GM23338 (cell line): ENCODE measurements at regions not wholly inside any gene's neighbourhood (a gene's known extent, or its start where the extent isn't known, plus 50 kb on each side); places are given as distances from the start of the nearest gene placed in this dataset.

Experiments used
- CREB1 ChIP-seq: fragments of 250-450 bp; sonication (Bioruptor Pico); IDR thresholded peaks from 2 replicates; pipeline ENCODE4 v1.5.0; 2020; ENCODE audit warnings: low read depth, mild to moderate bottlenecking, moderate library complexity
- EZH2 ChIP-seq: fragments of 200-600 bp; sonication (generic); IDR thresholded peaks from one replicate; pipeline ENCODE4 v1.8.0; 2017; ENCODE audit warnings: antibody characterized with exemption, mild to moderate bottlenecking, low read depth; ENCODE audit not compliant: unreplicated experiment
- JUNB ChIP-seq: IDR thresholded peaks from one replicate; pipeline ENCODE4 v1.6.1; 2016; ENCODE audit warnings: antibody characterized with exemption; ENCODE audit not compliant: unreplicated experiment
- NANOG ChIP-seq: IDR thresholded peaks from 2 replicates; pipeline ENCODE4 v1.6.1; 2016; ENCODE audit warnings: antibody characterized with exemption, borderline replicate concordance
- POLR2AphosphoS5 ChIP-seq: IDR thresholded peaks from 2 replicates; pipeline ENCODE4 v1.6.1; 2016; ENCODE audit warnings: antibody characterized with exemption, low read depth
- STAT1 ChIP-seq: IDR thresholded peaks from one replicate; pipeline ENCODE4 v1.6.1; 2016; ENCODE audit warnings: antibody characterized with exemption; ENCODE audit not compliant: unreplicated experiment
- ZNF114 ChIP-seq: fragments of 250-450 bp; sonication (Bioruptor Pico); IDR thresholded peaks from 2 replicates; pipeline ENCODE4 v1.5.0; 2020; ENCODE audit warnings: mild to moderate bottlenecking, moderate library complexity
- ZNF331 ChIP-seq: fragments of 250-450 bp; sonication (Bioruptor Pico); IDR thresholded peaks from 2 replicates; pipeline ENCODE4 v1.5.0; 2020; ENCODE audit warnings: low read depth, mild to moderate bottlenecking, moderate library complexity
- ZNF462 ChIP-seq: fragments of 250-450 bp; sonication (Bioruptor Pico); IDR thresholded peaks from 2 replicates; pipeline ENCODE4 v1.5.0; 2020; ENCODE audit warnings: mild to moderate bottlenecking, moderate library complexity
- TF ChIP-seq, protein P1 (sequence below), 2 experiments: fragments of 200-600 bp in 1 of 2; sonication (generic) in 1 of 2; conservative IDR thresholded peaks; 2 replicates each; pipeline versions ENCODE4 v1.5.1 to v1.6.1; 2016 to 2017; ENCODE audit warnings: antibody characterized with exemption in 2 of 2, low read depth in 2 of 2, mild to moderate bottlenecking in 2 of 2, moderate library complexity in 1 of 2

DNA sequence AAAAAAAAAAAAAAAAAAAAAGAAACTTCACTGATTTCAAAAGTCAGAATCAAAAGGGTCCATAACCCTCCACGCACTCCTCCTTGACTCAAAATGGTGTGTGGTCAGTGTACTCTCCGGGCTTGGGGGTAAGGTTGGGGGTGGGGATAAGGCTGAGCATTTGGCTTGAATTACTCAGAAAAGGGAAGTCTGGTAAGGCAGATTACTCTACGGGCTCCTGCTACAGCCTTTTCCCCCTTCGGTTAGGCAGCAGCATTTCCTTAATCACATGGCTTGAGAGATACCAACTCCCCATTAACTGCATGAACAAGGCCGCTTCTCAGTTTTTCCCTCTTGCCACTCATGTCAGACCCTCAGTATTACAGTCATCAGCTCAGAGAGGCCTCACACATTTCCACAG lies 135.4 kb upstream of the DUSP21 start (continued):
- TF ChIP-seq ZNF462 (CRISPR knock-in tag) (no peak), CREB1 (CRISPR knock-in tag) (no peak), ZNF114 (no peak), JUNB (no peak), ZNF331 (no peak), NANOG (no peak), STAT1 (no peak), POLR2AphosphoS5 (no peak), EZH2 (no peak)
- TF ChIP-seq, protein P1, sequence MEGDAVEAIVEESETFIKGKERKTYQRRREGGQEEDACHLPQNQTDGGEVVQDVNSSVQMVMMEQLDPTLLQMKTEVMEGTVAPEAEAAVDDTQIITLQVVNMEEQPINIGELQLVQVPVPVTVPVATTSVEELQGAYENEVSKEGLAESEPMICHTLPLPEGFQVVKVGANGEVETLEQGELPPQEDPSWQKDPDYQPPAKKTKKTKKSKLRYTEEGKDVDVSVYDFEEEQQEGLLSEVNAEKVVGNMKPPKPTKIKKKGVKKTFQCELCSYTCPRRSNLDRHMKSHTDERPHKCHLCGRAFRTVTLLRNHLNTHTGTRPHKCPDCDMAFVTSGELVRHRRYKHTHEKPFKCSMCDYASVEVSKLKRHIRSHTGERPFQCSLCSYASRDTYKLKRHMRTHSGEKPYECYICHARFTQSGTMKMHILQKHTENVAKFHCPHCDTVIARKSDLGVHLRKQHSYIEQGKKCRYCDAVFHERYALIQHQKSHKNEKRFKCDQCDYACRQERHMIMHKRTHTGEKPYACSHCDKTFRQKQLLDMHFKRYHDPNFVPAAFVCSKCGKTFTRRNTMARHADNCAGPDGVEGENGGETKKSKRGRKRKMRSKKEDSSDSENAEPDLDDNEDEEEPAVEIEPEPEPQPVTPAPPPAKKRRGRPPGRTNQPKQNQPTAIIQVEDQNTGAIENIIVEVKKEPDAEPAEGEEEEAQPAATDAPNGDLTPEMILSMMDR (conservative IDR thresholded peaks at IDR 0.05; ENCODE audit: low read depth in 2 of 2) = no peak
